Right lobe of liver (tissue), 4 donors: ENCODE measurements at regions not wholly inside any gene's neighbourhood (a gene's known extent, or its start where the extent isn't known, plus 50 kb on each side); places are given as distances from the start of the nearest gene placed in this dataset.

ENCODE experiments used
- POLR2A ChIP-seq: fragments of 450-650 bp; IDR thresholded peaks from one replicate; pipeline ENCODE4 v1.6.1; 2017; ENCODE audit warnings: antibody characterized with exemption, mild to moderate bottlenecking
- TF ChIP-seq, protein P1 (sequence below), 4 donors: fragments of 200-600 bp in 3 of 4; fragments of 450-650 bp in 1 of 4; IDR thresholded peaks; one replicate each; pipeline versions ENCODE4 v1.5.1 to v1.8.0; 2016 to 2022; ENCODE audit warnings: antibody characterized with exemption in 4 of 4, mild to moderate bottlenecking in 2 of 4
- donor health status: DM: no; HTN: no; CAD: no.
- donor health status: DM: no; HTN: no; CAD: no.
- donor health status: DM: no; HTN: yes; CAD: no.

DNA sequence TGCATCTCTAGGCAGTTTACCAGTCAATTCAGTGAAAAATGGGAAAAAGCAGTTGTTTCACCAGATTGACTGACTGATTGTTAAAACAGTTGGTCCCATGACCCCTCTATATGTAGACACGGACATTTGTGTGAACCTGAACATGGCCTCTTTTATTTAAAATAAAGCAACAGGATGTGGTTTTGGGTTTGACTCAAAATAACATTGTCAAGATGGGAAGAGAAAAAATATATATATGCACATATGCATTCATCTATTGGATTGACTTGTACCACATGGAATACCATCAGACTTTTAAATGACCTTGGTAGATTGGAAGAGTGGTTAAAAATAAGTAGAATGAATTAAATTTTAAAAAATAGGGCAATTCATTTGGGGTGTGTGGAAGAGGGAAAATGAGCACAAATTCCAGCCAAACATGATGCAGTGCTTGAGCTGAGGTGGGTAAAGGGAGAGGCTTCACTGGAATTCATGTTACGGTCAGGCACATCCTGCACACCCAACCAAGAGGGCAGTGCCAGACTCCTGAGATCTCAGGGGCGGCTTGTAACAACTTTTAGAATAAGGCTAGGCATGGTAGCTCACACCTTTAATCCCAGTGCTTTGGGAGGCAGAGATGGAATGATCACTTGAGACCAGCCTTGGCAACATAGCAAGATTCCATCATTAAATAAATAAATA, 560.7 kb upstream of the TENM3 start:
- TF ChIP-seq POLR2A, result no peak
- TF ChIP-seq, protein P1, sequence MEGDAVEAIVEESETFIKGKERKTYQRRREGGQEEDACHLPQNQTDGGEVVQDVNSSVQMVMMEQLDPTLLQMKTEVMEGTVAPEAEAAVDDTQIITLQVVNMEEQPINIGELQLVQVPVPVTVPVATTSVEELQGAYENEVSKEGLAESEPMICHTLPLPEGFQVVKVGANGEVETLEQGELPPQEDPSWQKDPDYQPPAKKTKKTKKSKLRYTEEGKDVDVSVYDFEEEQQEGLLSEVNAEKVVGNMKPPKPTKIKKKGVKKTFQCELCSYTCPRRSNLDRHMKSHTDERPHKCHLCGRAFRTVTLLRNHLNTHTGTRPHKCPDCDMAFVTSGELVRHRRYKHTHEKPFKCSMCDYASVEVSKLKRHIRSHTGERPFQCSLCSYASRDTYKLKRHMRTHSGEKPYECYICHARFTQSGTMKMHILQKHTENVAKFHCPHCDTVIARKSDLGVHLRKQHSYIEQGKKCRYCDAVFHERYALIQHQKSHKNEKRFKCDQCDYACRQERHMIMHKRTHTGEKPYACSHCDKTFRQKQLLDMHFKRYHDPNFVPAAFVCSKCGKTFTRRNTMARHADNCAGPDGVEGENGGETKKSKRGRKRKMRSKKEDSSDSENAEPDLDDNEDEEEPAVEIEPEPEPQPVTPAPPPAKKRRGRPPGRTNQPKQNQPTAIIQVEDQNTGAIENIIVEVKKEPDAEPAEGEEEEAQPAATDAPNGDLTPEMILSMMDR (IDR thresholded peaks at IDR 0.05), result no peak
